Nephron progenitor cell (in vitro differentiated cells): ENCODE measurements at regions not wholly inside any gene's neighbourhood (a gene's known extent, or its start where the extent isn't known, plus 50 kb on each side); places are given as distances from the start of the nearest gene placed in this dataset.

Source experiments
- DNase-seq: peaks from one replicate; pipeline ENCODE4 v3.0.0; 2021
- H3K27ac Mint-ChIP-seq: 2 replicates; pipeline ENCODE4 v1.8.0; 2021; ENCODE audit warnings: mild to moderate bottlenecking, moderate library complexity, mixed read lengths
- H3K27me3 Mint-ChIP-seq: 2 replicates; pipeline ENCODE4 v1.8.0; 2021; ENCODE audit warnings: mild to moderate bottlenecking, low read depth, mixed read lengths; ENCODE audit not compliant: poor library complexity
- H3K36me3 Mint-ChIP-seq: 2 replicates; pipeline ENCODE4 v1.8.0; 2021; ENCODE audit warnings: low read depth, mixed read lengths
- H3K4me1 Mint-ChIP-seq: 2 replicates; pipeline ENCODE4 v1.8.0; 2021; ENCODE audit warnings: mixed read lengths
- H3K4me3 Mint-ChIP-seq: 2 replicates; pipeline ENCODE4 v1.8.0; 2021; ENCODE audit warnings: mild to moderate bottlenecking, moderate library complexity, mixed read lengths
- H3K9me3 Mint-ChIP-seq: 2 replicates; pipeline ENCODE4 v1.8.0; 2021; ENCODE audit warnings: mild to moderate bottlenecking, moderate library complexity, mixed read lengths
- TF ChIP-seq, protein P1 (sequence below): fragments of 200-600 bp; sonication (generic); IDR thresholded peaks from 2 replicates; pipeline ENCODE4 v1.5.0; 2021; ENCODE audit warnings: antibody characterized with exemption

DNA sequence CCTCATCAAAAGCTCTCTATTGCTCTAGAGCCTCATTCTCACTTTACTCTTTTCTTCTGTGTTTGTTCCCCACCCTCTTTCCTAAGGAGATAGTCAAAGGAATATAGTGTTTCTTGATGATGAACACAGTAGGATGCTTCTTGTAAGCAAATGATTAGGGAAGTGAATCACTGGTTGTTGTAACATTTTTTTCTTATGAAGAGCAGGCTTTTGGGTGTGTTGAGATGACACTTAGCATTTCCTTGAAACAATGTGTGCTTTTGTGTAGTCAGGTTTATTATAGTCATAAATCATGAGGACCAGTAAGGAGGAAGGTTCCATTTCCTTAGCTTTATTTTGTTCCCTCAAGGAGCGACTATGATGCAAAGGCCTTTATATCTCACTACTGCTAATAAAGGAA, 1991.3 kb upstream of the C9orf72 start:
- no peaks in the 10 kb centered on the region for H3K9me3 Mint-ChIP-seq
- H3K4me3 Mint-ChIP-seq, result no peak overlapping the region
- H3K36me3 Mint-ChIP-seq, result no peaks in the 10 kb centered on the region
- TF ChIP-seq, protein P1, sequence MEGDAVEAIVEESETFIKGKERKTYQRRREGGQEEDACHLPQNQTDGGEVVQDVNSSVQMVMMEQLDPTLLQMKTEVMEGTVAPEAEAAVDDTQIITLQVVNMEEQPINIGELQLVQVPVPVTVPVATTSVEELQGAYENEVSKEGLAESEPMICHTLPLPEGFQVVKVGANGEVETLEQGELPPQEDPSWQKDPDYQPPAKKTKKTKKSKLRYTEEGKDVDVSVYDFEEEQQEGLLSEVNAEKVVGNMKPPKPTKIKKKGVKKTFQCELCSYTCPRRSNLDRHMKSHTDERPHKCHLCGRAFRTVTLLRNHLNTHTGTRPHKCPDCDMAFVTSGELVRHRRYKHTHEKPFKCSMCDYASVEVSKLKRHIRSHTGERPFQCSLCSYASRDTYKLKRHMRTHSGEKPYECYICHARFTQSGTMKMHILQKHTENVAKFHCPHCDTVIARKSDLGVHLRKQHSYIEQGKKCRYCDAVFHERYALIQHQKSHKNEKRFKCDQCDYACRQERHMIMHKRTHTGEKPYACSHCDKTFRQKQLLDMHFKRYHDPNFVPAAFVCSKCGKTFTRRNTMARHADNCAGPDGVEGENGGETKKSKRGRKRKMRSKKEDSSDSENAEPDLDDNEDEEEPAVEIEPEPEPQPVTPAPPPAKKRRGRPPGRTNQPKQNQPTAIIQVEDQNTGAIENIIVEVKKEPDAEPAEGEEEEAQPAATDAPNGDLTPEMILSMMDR, result no peak
- no peaks in the 10 kb centered on the region for H3K27me3 Mint-ChIP-seq
- H3K4me1 Mint-ChIP-seq, result peaks cover 12% of the 10 kb centered on the region
- DNase-seq, result no peak
- no peak overlapping the region for H3K27ac Mint-ChIP-seq

DNA sequence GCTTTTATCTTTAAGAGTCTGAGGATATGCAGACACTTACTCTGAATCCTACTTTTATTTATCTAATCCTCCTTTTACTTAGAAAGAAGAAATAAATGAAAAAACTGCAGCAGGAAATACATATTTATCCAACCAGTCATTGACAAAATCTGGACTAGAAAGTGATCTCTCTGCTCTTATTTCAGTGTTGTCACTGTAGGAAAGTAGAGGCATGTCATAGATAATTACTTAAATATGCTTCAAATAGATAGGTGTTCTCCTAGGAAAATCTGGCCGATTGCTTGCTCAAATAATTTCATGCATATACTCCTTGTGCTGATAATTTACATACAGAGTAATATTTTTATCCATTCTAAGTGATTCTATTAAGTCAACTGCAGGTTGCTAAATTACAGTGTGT, 2001.9 kb upstream of the C9orf72 start:
- Mint-ChIP-seq H3K9me3 (peaks cover 4% of the 10 kb centered on the region), H3K4me3 (no peak overlapping the region), H3K36me3 (no peaks in the 10 kb centered on the region), H3K27ac (no peak overlapping the region), H3K27me3 (peaks cover 5% of the 10 kb centered on the region), H3K4me1 (no peaks in the 10 kb centered on the region)
- TF ChIP-seq, protein P1, result no peak
- DNase-seq, result no peak

DNA sequence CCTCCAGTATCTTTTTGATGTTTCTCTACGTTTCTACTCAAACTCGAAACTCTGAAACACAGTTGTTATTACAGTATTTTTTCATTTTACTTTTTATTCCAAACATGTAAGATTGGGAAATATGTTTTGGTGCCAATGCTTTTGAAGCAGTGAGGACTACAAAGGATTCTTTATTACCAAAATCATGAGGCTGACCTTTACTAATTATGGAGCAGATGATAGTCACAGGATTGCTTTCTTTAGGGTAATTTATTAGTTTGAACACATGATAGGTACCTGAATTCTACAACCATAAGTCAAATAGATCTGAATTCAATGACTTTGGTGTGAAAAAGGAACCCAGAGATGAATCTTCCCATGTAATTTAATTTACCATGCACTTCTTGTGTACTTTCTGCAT, 2015.1 kb upstream of the C9orf72 start:
- Mint-ChIP-seq H3K9me3 (no peaks in the 10 kb centered on the region), H3K36me3 (no peaks in the 10 kb centered on the region), H3K27me3 (no peaks in the 10 kb centered on the region), H3K27ac (no peak overlapping the region), H3K4me1 (no peaks in the 10 kb centered on the region), H3K4me3 (no peak overlapping the region)
- TF ChIP-seq, protein P1, result no peak
- no peak for DNase-seq

GRCh38 chr9:29609282-29609681, 2036.0 kb upstream of the C9orf72 start:
- no peaks in the 10 kb centered on the region for H3K27me3 Mint-ChIP-seq
- H3K4me3 Mint-ChIP-seq, result no peak overlapping the region
- no peak for DNase-seq
- peaks cover 6% of the 10 kb centered on the region for H3K9me3 Mint-ChIP-seq
- peaks cover 8% of the 10 kb centered on the region for H3K4me1 Mint-ChIP-seq
- TF ChIP-seq, protein P1, result no peak
- H3K36me3 Mint-ChIP-seq, result no peaks in the 10 kb centered on the region
- no peak overlapping the region for H3K27ac Mint-ChIP-seq

GRCh38 chr9:29613773-29614172, 2040.5 kb upstream of the C9orf72 start:
- H3K27me3 Mint-ChIP-seq, result no peaks in the 10 kb centered on the region
- H3K4me1 Mint-ChIP-seq, result peaks cover 2% of the 10 kb centered on the region
- H3K36me3 Mint-ChIP-seq, result no peaks in the 10 kb centered on the region

GRCh38 chr9:29616844-29617243, 2043.6 kb upstream of the C9orf72 start:
- peaks cover 6% of the 10 kb centered on the region for H3K9me3 Mint-ChIP-seq
- no peaks in the 10 kb centered on the region for H3K36me3 Mint-ChIP-seq
- no peaks in the 10 kb centered on the region for H3K27me3 Mint-ChIP-seq
- no peak overlapping the region for H3K4me3 Mint-ChIP-seq
- H3K27ac Mint-ChIP-seq, result no peak overlapping the region
- no peak for DNase-seq
- TF ChIP-seq, protein P1, result no peak
- no peaks in the 10 kb centered on the region for H3K4me1 Mint-ChIP-seq

More at GRCh38 chr9:29613773-29614172, 2040.5 kb upstream of the C9orf72 start:
- no peak overlapping the region for H3K27ac Mint-ChIP-seq
- H3K4me3 Mint-ChIP-seq, result no peak overlapping the region
- DNase-seq, result no peak
- H3K9me3 Mint-ChIP-seq, result peaks cover 6% of the 10 kb centered on the region
- TF ChIP-seq, protein P1, result no peak
